ENCODE measurements at regions not wholly inside any gene's neighbourhood (a gene's known extent, or its start where the extent isn't known, plus 50 kb on each side); places are given as distances from the start of the nearest gene placed in this dataset.

DNA sequence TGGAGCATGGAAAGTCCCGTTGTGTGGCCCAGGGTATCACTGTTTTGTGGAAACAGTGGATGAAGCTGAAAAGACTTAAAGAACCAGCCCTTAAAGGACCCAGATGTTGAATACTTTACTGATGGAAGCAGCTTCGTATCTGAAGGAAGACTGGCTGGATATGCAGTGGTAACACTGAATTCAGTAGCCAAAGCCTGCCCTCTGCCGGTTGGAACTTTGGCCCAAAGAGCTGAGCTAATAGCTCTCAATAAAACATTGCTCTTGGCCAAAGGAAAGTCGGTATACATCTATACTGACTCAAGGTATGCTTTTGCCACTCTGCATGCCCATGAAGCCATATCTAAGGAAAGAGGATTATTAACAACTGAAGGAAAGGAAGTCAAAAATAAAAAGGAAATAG, 885.4 kb downstream of the PDCD6IP start:
- TF ChIP-seq, protein P1, sequence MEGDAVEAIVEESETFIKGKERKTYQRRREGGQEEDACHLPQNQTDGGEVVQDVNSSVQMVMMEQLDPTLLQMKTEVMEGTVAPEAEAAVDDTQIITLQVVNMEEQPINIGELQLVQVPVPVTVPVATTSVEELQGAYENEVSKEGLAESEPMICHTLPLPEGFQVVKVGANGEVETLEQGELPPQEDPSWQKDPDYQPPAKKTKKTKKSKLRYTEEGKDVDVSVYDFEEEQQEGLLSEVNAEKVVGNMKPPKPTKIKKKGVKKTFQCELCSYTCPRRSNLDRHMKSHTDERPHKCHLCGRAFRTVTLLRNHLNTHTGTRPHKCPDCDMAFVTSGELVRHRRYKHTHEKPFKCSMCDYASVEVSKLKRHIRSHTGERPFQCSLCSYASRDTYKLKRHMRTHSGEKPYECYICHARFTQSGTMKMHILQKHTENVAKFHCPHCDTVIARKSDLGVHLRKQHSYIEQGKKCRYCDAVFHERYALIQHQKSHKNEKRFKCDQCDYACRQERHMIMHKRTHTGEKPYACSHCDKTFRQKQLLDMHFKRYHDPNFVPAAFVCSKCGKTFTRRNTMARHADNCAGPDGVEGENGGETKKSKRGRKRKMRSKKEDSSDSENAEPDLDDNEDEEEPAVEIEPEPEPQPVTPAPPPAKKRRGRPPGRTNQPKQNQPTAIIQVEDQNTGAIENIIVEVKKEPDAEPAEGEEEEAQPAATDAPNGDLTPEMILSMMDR (IDR thresholded peaks at IDR 0.05): no peak
- TF ChIP-seq POLR2A (IDR thresholded peaks at IDR 0.05): no peak

Data from lower leg skin (tissue), 3 donors.